ENCODE measurements at regions not wholly inside any gene's neighbourhood (a gene's known extent, or its start where the extent isn't known, plus 50 kb on each side); places are given as distances from the start of the nearest gene placed in this dataset.

GRCh38 chr12:17540921-17541320, 549.1 kb downstream of the RERGL start:
- no peak for DNase-seq (ENCODE audit: low read depth)

GRCh38 chr12:17528394-17528793, 561.6 kb downstream of the RERGL start:
- DNase-seq (ENCODE audit: low read depth) = no peak

GRCh38 chr12:17527021-17527420, 563.0 kb downstream of the RERGL start:
- no peak for DNase-seq (ENCODE audit: low read depth)

GRCh38 chr12:17511369-17511768, 578.6 kb downstream of the RERGL start:
- no peak for DNase-seq (ENCODE audit: low read depth)

- DNase-seq (ENCODE audit: low read depth) = no peak
Observed at GRCh38 chr12:17507336-17507735, 582.7 kb downstream of the RERGL start.

- DNase-seq (ENCODE audit: low read depth) = no peak
Observed at GRCh38 chr12:17503742-17504141, 586.3 kb downstream of the RERGL start.

GRCh38 chr12:17489452-17489851, 600.5 kb downstream of the RERGL start:
- no peak for DNase-seq (ENCODE audit: low read depth)

GRCh38 chr12:17478908-17479673, 610.9 kb downstream of the RERGL start:
- DNase-seq (ENCODE audit: low read depth) = no peak

GRCh38 chr12:17470460-17470859, 619.5 kb downstream of the RERGL start:
- no peak for DNase-seq (ENCODE audit: low read depth)

GRCh38 chr12:17459214-17459613, 630.8 kb downstream of the RERGL start:
- no peak for DNase-seq (ENCODE audit: low read depth)

GRCh38 chr12:17456486-17456885, 633.5 kb downstream of the RERGL start:
- no peak for DNase-seq (ENCODE audit: low read depth)

- no peak for DNase-seq (ENCODE audit: low read depth)
Observed at GRCh38 chr12:17438141-17438540, 651.9 kb downstream of the RERGL start.

- no peak for DNase-seq (ENCODE audit: low read depth)
Observed at GRCh38 chr12:17416748-17417147, 673.2 kb downstream of the RERGL start.

- no peak for DNase-seq (ENCODE audit: low read depth)
Observed at GRCh38 chr12:17414596-17414995, 675.4 kb downstream of the RERGL start.

- DNase-seq (ENCODE audit: low read depth) = no peak
Observed at GRCh38 chr12:17411662-17412061, 678.3 kb downstream of the RERGL start.

- no peak for DNase-seq (ENCODE audit: low read depth)
Observed at GRCh38 chr12:17388679-17389078, 701.3 kb downstream of the RERGL start.

GRCh38 chr12:17383321-17383720, 706.7 kb downstream of the RERGL start:
- no peak for DNase-seq (ENCODE audit: low read depth)

GRCh38 chr12:17381211-17381610, 708.8 kb downstream of the RERGL start:
- no peak for DNase-seq (ENCODE audit: low read depth)

GRCh38 chr12:17372508-17372907, 717.5 kb downstream of the RERGL start:
- DNase-seq (ENCODE audit: low read depth) = no peak

GRCh38 chr12:17371491-17372215, 718.3 kb downstream of the RERGL start:
- no peak for DNase-seq (ENCODE audit: low read depth)

GRCh38 chr12:17370621-17371020, 719.4 kb downstream of the RERGL start:
- no peak for DNase-seq (ENCODE audit: low read depth)

- no peak for DNase-seq (ENCODE audit: low read depth)
Observed at GRCh38 chr12:17369556-17369955, 720.4 kb downstream of the RERGL start.

- DNase-seq (ENCODE audit: low read depth) = no peak
Observed at GRCh38 chr12:17361224-17361623, 728.8 kb downstream of the RERGL start.

GRCh38 chr12:17358835-17359234, 731.2 kb downstream of the RERGL start:
- DNase-seq (ENCODE audit: low read depth) = no peak

All from CMK (cell line).